Progenitor cell of endocrine pancreas (in vitro differentiated cells): ENCODE measurements at regions not wholly inside any gene's neighbourhood (a gene's known extent, or its start where the extent isn't known, plus 50 kb on each side); places are given as distances from the start of the nearest gene placed in this dataset.

Experiments used
- DNase-seq: peaks from one replicate; pipeline ENCODE4 v3.0.0; 2021; ENCODE audit warnings: low spot score; ENCODE audit not compliant: unreplicated experiment
- H3K27ac Mint-ChIP-seq: 2 replicates; pipeline ENCODE4 v1.8.0; 2021; ENCODE audit warnings: mild to moderate bottlenecking, moderate library complexity, mixed read lengths
- H3K27me3 Mint-ChIP-seq: 2 replicates; pipeline ENCODE4 v1.8.0; 2021; ENCODE audit warnings: mixed read lengths
- H3K36me3 Mint-ChIP-seq: 2 replicates; pipeline ENCODE4 v1.8.0; 2022; ENCODE audit warnings: mixed read lengths; ENCODE audit not compliant: insufficient read depth
- H3K4me1 Mint-ChIP-seq: 2 replicates; pipeline ENCODE4 v1.8.0; 2021; ENCODE audit warnings: low read depth, mixed read lengths
- H3K4me3 Mint-ChIP-seq: 2 replicates; pipeline ENCODE4 v1.8.0; 2021; ENCODE audit warnings: low read depth, mild to moderate bottlenecking, moderate library complexity, mixed read lengths
- H3K9me3 Mint-ChIP-seq: 2 replicates; pipeline ENCODE4 v1.8.0; 2021; ENCODE audit warnings: low read depth, mixed read lengths
- TF ChIP-seq, protein P1 (sequence below): fragments of 200-600 bp; sonication (generic); IDR thresholded peaks from one replicate; pipeline ENCODE4 v1.5.0; 2021; ENCODE audit warnings: antibody characterized with exemption, mild to moderate bottlenecking; ENCODE audit not compliant: unreplicated experiment

DNA sequence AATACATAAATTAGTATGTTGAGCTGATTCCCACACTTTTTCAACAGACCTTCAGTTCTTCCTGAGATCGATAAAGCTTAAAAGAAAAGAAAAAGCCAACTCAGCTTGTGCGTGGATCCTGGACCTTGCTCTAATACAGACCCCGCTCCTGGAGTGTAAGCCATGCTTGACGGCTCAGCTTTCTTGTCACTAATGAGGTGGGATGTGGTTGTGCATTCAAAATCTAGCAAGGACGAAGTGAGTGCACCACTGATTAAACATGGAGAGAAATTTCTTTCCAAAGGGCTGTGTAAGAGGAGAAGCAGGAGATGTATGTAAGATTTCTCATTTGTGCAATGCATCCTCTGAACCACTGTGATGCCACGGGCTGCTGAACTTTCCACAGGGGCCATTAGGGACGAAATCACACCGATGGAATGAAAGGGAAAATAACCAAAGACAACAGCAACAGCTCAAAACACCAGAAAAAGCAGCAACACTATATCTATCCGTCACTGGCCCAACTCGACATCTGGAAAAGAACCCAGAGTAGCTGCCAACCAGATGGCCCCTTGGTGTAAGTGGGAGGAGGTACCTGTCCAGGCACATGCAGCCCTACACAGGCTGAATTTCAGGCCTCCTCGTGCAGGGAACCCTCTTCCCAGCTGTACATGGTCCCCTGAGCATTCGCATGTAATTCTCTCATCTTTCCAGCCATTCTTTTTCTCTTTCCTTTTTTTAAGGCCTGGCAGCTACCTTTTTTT is 178.9 kb downstream of the SREK1 start:
- no peak for DNase-seq
- H3K4me1 Mint-ChIP-seq: peaks cover 16% of the 10 kb centered on the region
- H3K9me3 Mint-ChIP-seq: no peaks in the 10 kb centered on the region
- no peak overlapping the region for H3K4me3 Mint-ChIP-seq
- no peaks in the 10 kb centered on the region for H3K36me3 Mint-ChIP-seq
- no peak overlapping the region for H3K27ac Mint-ChIP-seq
- no peaks in the 10 kb centered on the region for H3K27me3 Mint-ChIP-seq
- TF ChIP-seq, protein P1, sequence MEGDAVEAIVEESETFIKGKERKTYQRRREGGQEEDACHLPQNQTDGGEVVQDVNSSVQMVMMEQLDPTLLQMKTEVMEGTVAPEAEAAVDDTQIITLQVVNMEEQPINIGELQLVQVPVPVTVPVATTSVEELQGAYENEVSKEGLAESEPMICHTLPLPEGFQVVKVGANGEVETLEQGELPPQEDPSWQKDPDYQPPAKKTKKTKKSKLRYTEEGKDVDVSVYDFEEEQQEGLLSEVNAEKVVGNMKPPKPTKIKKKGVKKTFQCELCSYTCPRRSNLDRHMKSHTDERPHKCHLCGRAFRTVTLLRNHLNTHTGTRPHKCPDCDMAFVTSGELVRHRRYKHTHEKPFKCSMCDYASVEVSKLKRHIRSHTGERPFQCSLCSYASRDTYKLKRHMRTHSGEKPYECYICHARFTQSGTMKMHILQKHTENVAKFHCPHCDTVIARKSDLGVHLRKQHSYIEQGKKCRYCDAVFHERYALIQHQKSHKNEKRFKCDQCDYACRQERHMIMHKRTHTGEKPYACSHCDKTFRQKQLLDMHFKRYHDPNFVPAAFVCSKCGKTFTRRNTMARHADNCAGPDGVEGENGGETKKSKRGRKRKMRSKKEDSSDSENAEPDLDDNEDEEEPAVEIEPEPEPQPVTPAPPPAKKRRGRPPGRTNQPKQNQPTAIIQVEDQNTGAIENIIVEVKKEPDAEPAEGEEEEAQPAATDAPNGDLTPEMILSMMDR: no peak

DNA sequence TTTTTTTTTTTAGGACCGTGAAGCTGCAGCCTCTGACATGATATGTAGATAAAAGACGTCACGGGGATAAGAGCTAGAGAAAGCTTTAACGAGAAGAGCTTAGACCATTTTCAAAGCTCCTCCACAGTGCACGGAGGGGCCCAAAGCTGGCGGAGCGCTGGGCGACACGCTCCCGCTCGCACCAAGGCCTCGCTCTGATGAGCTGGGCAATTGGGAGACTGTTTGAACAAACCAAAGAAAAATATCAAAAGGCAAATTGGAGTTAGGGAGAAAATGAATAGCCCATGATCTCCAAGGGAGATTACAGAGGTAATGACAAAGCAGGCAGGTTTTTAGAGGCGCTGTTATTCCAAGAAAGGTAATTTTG is 179.4 kb downstream of the SREK1 start:
- peaks cover 16% of the 10 kb centered on the region for H3K4me1 Mint-ChIP-seq
- no peak for DNase-seq
- no peaks in the 10 kb centered on the region for H3K27me3 Mint-ChIP-seq
- TF ChIP-seq, protein P1: no peak
- H3K27ac Mint-ChIP-seq: no peak overlapping the region
- no peak overlapping the region for H3K4me3 Mint-ChIP-seq
- no peaks in the 10 kb centered on the region for H3K9me3 Mint-ChIP-seq
- no peaks in the 10 kb centered on the region for H3K36me3 Mint-ChIP-seq

DNA sequence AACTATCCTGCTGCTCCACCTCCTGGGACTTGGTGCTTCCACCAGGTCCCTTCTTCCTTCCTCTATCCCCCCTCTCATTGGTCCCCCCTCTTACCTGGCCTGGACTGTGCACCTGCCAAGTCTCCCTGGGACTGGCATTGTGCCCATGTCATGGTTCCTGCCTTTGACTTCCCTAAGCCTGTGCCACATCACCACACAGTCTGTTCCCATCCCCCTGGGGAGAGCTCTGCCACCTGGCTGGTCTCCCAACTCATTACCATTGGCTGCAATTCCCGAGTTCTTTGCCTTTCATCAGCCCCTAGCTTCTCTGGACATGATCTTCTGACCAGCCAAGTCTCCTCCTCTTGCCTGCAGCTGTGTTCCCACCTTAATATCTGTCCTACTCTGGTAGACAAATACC is 180.3 kb downstream of the SREK1 start:
- Mint-ChIP-seq H3K36me3 (no peaks in the 10 kb centered on the region), H3K9me3 (no peaks in the 10 kb centered on the region), H3K27me3 (no peaks in the 10 kb centered on the region), H3K4me3 (no peak overlapping the region), H3K4me1 (peaks cover 16% of the 10 kb centered on the region), H3K27ac (no peak overlapping the region)
- TF ChIP-seq, protein P1: no peak
- no peak for DNase-seq

DNA sequence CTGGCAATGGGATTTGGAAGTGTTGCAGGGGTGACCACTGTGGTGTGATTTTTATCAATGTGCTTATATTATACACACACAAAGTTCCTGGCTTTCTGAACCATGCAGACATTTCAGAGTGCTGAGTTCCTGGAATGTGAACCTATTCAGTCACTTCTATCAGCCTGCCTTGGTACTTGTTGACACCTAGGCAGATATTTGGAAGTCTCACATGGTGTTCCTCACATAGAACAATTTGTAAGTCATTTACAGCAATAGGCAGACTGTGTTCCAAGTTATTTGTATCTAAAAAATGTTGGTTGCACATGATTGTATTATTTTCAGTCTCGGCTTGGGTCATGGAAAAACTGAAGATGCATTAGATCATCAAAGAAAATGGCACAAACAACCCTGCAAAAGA is 182.2 kb downstream of the SREK1 start:
- Mint-ChIP-seq H3K36me3 (no peaks in the 10 kb centered on the region), H3K4me3 (no peak overlapping the region), H3K9me3 (peaks cover 5% of the 10 kb centered on the region), H3K27me3 (no peaks in the 10 kb centered on the region), H3K4me1 (peaks cover 16% of the 10 kb centered on the region), H3K27ac (no peak overlapping the region)
- DNase-seq: no peak
- TF ChIP-seq, protein P1: no peak

DNA sequence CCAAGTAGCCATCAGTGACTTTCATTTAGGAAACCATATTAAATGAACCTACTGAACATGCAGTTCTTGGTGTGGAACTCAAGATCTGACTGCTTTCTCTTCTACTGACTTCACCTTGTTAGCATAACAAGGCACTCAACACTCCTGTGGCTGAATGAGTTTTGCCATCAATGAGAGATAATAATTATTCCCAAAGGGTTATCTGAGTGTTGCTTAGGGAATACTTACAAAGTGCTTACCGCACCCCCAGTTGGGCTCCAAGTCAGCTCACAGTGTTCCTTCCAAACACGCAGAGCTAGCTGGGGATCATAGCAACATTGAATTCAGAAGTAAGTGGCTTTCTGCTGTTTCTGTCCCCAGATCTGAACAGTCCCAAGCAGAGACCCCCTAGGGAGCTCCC is 182.9 kb downstream of the SREK1 start:
- H3K9me3 Mint-ChIP-seq: peaks cover 5% of the 10 kb centered on the region
- no peaks in the 10 kb centered on the region for H3K36me3 Mint-ChIP-seq
- TF ChIP-seq, protein P1: no peak
- H3K4me3 Mint-ChIP-seq: no peak overlapping the region
- H3K27ac Mint-ChIP-seq: no peak overlapping the region
- peaks cover 16% of the 10 kb centered on the region for H3K4me1 Mint-ChIP-seq
- H3K27me3 Mint-ChIP-seq: no peaks in the 10 kb centered on the region
- no peak for DNase-seq
